GM21723 (cell line): ENCODE measurements at regions not wholly inside any gene's neighbourhood (a gene's known extent, or its start where the extent isn't known, plus 50 kb on each side); places are given as distances from the start of the nearest gene placed in this dataset.
A peak's percentile ranks its signal among the peaks of the same experiment; 100 is the strongest.
"Not testable (repeated sequence)": the region's sequence is repeated elsewhere in the genome, so short reads cannot be mapped to it uniquely, and the experiment has no call there.

ENCODE experiments used
- ATAC-seq: cut with Tn5 transposase; IDR thresholded peaks from one replicate; pipeline ENCODE4 v1.9.1; 2021; ENCODE audit warnings: mild to moderate bottlenecking, moderate library complexity; ENCODE audit not compliant: unreplicated experiment

DNA sequence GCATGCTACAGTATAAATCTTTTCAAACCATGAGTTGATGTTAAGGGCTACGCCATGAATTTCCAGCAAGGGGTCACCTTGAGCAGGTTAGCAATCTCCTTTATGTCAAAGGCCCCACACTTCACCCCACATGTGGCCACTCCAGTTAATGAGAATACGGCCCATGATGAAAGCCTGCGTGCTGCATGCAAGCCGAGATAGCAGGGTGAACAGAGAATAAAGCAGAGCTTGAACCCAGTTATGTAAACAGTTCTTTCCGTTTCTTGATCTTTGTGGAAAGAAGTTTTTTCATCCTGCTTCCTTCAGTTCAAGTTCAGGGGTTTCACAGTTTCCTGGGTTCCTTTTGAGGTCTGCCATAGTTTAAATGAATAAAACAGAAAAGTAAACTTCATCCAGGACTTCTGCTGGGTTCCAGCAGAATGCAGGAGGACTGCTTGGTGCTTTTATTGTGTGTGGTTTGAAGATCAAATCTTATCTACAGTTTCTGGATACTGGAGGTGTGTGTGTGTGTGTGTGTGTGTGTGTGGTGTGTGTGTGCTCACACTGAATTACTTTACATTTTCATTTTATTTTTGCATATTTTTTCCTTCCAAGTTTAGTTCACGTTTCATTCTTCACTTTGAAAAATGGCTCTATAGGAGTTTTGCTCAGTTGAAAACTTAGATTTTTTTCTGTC, 87.1 kb downstream of the HMHB1 start:
- ATAC-seq, result no peak

DNA sequence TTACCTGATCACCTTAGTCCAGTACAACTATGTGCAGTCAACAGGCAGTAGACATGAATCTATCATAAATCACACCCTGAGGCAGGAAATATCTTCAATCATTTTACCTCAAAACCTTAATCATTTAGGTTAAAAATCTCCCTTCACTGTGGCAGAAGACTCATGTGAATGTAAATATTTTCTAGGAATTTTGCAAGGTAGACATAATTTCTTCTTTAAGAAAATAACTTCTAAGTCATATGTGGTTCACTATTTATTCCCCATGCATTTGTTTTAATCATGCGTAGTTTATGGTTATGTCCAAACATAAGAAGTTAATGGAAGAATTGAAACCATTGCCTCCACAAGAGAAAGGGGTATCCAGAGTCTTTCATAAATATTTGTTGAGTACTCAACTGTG, 97.0 kb downstream of the HMHB1 start:
- no peak for ATAC-seq

DNA sequence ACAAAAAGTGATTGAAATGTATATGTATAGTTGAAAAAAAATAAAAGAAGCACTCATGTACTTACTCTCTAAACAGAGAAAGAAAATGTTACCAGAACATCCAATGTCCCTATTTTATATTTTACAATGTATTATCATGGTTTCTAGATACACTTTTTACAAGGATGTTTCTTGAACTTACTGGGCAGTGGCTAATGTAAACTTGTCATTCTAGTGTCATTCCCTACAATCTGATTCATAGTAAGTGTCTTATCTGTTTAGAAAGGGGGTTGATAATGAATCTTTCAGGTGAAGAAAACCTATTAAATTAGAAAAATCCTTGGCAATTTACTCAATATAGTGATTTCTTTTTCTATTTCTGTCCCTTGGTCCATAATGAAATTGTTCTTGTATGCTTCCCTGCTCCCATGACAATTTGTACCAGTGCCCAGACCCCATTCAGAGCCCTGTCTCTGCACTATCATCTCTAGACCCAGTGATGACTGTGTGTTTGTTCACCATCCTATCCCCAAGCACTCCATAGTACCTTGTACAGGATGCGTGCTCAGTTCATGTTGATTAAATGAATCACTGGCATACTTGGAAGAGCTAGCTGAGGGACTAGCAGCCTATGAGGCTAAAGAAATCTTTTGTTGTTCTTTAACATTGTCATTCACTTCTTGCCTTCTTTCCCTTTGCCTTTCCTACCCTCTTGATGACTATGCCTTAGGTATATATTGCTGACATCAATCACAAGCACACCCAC, 101.2 kb downstream of the HMHB1 start:
- ATAC-seq, result no peak

DNA sequence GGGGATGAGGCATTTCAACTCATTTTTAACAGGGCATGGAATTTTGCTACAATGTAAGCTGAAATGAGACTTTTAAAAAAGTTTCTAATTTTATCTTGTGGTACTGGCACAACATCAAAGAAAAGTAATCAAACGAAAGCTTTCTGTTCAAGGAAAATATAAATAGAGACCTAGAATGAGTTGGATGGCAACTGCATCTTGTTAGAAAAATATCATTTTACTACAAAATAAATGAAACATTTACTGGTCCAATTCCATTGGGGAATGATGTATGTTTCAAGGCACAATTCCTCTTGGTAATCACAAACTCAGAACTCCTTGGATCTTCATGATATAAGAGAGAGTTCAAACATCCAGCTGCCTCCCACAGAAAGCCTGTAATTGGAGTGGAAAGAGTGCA, 102.8 kb downstream of the HMHB1 start:
- ATAC-seq, result no peak

DNA sequence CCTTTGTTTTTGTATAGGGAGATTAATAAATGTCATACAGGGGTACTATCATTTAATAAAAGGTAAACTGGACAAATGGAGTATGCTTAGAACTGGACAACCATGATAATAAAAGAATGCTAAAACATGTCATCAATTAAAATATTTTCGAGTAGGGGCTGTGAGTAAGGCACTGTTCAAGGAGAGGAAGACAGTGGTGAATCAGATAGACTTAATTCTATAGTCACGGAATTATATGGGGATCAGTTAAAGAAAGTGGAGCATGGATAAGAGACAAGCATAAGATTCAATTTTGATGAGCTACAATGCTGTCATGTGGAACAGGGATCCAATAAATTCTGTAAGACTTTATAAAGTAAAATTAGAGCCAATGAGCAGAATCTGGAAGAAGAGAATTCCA, 104.5 kb downstream of the HMHB1 start:
- no peak for ATAC-seq

DNA sequence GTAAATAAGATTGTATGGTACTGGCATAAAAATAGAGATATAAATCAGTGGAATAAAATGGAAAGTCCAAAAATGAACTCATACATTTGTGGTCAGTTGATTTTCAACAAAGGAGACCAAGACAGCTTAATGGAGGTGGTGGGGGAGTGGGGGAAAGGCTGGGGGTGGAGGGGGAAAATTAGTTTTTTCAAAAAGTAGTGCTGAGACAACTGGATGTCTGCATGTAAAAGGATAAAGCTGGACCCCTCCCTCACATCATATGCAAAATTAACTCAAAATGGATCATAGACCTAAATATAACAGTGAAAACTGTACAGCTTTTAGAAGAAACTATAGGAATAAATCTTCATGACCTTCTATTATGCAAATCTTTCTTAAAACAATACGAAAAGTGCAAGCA, 107.0 kb downstream of the HMHB1 start:
- ATAC-seq, result no peak

DNA sequence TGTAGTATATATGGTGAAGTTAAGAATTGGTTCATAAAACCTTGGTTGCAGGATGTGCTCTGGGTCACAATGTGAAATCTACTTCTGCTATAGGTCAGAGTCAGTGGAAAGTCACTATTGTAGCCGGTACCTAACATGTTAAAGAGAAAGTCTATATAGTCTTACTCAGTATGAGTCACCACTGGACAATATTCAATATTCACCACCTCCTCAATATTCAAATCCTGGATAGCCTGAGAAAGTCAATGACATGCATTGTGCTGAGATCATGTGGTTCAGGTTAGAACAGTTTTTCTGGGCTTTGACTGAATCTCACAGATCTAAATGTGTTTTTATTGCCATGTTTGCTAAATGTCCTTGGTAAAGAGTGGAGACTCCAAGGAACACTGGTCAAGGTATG, 108.8 kb downstream of the HMHB1 start:
- ATAC-seq, result no peak

DNA sequence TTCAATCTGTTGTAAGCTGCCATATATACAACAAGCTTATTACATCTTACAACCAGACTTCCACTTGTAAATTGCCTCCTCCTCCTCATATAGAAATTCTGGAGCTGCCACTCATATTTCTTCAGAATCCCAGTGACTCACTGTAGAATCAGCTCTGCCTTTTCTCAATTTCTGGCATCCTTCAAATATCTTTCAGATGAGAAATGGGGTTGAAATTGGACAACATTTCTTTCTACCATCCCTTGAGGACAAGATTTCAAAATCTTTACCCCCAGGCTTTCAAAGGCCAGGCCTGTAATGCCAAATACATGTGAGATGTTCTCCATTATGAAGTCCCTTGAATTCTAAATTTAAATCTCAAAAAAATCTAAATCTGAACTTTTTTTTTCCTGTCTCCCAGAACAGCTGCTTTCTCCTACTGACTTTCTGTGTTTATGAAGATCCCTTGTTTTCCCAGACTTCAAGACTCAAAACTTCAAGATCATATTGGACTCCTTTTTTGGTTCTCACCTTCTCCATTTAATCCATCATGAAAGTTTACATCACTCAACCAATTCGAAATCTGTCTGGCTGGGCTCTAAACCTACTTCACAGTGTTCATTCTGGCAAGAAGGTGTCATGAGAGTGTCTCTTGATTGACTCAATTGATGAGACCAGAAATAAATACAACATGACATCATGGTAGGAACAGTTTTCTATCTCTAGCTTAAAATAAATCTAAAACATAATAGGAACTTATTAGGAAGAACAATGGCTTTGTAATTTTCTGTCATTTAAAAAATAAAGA, 109.8 kb downstream of the HMHB1 start:
- ATAC-seq, result no peak

DNA sequence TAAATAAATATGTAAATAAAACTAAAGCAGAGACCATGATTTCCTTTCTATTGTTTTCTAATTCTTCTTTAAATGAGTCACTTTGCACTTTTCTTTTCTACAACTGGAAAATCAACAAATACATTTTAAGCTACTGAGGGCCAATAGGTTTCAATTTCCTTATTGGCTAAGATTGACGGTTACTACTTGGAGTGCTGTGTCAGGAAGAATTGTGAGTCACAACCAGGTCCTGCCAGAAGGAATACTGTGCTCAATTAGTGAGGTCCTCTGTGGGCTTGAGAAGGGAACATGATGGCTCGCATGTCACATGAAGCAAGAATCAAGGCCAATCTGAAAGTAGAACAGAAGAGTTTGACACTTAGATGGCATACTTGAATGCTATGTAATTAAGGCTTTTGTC, 110.8 kb downstream of the HMHB1 start:
- no peak for ATAC-seq

DNA sequence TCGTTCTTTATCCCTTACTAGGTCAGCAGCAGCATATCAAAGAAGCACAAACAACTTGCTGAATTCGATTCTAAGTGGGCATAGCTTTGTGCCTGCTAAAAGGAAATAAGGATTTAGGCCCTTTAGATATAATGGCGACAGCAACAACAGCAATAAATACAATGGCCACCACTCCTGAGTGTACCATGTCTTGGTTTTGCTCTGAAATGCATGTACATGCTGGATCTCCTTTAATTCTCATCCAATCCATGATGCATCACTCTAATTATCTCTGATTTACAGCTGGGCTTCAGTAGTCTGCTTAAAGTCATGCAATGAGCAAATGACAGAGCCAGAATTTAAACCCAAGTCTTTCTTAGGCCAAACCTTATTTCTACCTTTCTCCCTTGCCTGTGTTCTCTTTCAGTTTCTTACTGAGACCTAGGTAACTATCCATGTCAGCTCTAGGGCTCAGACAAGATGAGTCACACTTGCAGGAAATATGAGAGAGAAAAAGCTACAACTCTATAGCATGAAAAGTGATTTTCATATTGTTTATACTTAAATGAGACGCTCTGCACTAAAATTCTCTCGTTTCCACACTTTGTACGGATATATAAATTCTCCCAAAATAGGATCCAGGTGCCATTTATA, 111.8 kb downstream of the HMHB1 start:
- ATAC-seq, result peak; percentile 70

DNA sequence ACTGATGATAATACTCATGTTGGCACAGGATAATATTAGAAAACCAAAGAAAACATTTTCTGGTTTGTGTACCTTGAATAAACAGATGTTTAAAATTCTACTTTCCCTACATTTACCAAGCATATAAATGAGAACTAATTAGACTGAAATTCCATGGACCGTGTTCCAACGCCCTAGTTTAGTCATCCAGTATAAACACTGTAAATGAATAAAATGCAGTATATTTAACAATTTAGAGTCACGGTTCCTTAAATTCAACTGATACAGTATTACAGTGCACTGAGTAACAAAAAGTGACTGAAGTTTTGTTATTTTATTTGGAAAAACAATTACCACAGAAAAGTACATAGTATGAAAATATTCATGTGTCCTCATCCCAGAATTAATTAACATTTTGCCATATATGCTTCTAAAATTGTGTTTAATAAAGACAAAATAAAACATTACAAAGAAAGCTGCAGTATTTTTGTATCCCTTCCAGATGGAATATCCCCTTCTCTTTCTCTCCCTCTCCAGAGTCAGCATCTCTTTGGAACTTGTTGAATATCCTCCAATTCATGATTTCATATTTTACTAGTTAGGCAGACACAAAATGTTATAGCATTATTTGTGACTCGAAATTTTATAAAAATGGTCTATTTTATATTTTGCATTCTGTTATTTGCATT, 112.5 kb downstream of the HMHB1 start:
- ATAC-seq, result no peak

DNA sequence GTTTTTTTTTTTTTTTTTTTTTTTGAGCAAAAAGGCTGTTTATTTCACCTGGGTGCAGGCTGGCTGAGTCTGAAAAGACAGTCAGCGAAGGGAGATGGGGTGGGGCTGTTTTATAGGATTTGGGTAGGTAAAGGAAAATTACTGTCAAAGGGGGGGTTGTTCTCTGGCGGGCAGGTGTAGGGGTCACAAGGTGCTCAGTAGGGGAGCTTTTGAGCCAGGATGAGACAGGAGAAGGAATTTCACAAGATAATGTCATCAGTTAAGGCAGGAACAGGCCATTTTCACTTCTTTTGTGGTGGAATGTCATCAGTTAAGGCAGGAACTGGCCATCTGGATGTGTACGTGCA, 113.0 kb downstream of the HMHB1 start:
- not testable (repeated sequence) for ATAC-seq

DNA sequence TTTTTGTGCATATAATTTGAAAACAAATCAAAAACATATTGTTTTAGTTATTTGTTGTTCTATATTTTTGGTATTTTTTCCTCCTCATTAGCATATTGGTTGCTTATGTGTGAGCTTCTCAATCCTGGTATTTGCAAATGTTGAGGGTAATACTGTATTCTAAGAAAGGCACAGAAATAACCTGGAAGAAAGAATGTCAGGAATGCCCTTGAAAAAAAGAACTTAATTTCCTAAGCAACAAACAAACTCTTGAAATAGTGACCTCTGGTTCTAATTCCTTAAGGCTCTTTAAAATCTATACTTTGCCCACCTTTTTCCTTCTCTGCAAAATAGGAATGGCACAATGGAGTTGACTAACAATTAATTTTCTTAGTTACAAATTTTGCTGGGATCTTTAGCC, 117.5 kb downstream of the HMHB1 start:
- ATAC-seq, result no peak

DNA sequence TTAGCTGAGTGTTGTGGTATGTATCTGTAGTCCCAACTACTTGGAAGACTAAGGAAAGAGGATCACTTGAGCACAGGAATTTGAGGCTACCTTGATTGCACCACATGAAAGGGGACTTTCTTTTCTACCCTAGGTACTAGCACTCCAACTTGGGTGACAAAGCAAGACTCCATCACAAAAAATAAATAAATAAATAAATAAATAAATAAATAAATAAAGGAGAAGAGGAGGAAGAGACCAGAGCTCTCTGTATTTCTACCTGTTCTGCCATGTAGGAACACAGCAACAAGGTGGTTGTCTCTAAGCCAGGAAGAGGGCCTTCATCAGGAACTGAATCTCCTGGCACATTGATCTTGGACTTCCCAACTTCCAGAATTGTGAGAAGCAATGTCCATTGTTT, 118.6 kb downstream of the HMHB1 start:
- ATAC-seq, result no peak

DNA sequence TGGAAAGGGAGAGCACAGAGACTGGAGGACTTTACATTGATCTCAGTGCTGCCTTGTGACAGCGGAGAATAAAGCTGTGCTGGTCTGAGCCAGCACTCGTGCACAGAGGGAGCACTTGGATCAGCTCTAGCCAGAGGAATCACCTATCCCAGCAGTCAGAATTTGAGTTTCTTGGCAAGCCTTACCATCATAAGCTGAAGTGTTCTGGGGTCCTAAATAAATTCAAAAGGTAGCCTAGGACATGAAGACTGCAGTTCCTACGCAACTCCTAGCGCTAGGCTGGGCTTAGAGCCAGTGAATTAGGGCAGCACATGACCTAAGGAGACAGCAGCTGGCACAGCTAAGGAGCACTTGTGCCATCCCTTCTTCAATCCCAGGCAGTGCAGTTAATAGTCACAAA, 119.5 kb downstream of the HMHB1 start:
- ATAC-seq, result no peak

DNA sequence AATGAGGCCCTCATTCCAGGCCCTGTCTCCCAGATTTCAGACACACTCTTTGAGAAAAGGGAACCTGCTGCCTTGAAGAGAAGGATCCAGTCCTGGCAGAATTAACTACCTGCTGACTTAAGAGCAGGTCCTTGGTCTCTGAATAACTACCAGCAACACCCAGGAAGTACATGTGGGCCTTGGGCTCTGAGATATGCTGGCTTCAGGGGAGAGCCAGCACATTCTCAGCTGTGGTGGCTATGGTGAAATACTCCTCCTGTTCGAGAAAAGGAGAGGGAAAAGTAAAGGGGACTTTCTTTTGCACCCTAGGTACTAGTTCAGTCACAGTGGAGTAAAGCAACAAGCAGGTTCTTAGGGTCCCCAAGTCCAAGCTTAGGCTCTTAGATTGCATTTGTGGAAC, 120.0 kb downstream of the HMHB1 start:
- no peak for ATAC-seq

DNA sequence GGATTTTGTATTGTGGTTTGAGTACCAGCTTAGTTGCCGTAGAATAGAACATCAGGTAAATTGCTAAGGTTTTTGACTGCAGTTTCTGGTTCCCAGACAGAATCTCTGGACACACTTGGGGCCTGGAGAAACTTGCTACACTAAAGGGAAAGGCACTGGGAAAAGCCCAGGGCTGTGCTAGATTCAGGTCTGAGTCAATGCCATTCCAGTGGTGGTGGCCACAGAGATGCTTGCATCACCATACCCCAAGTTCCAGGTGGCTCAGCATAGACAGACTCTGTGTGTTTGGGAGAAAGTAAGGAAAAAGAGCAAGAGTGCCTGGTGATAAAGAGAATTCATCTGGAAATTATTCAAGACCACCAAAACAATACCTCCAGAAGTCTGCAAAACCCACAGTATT, 120.6 kb downstream of the HMHB1 start:
- no peak for ATAC-seq

DNA sequence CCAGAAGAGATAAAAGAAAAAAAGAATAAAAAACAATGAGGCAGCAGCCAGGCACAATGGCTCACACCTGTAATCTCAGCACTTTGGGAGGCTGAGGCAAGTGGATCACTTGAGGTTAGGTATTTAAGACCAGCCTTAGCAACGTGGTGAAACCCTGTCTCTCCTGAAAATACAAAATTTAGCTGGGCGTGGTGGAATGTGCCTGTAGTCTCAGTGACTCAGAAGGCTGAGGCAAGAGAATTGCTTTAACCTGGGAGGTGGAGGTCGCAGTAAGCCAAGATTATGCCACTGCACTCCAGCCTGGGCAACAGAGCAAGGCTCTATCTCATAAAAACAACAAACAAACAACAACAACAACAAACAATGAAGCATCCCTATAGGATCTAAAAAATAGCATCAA, 121.5 kb downstream of the HMHB1 start:
- ATAC-seq, result no peak

DNA sequence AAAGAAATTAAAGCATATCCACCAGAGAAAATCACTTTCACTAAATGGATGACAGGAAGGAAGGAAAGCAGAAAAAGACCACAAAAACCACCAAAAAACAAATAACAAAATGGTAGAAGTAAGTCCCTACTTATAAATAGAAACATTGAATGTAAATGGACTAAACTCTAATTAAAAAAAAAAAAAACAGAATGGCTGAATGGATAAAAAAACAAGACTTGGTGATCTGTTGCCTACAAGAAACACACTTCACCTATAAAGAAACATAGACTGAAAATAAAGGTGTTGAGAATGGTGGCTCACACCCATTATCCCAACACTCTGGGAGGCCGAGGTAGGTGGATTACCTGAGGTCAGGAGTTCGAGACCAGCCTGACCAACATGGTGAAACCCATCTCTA, 122.9 kb downstream of the HMHB1 start:
- ATAC-seq, result no peak

DNA sequence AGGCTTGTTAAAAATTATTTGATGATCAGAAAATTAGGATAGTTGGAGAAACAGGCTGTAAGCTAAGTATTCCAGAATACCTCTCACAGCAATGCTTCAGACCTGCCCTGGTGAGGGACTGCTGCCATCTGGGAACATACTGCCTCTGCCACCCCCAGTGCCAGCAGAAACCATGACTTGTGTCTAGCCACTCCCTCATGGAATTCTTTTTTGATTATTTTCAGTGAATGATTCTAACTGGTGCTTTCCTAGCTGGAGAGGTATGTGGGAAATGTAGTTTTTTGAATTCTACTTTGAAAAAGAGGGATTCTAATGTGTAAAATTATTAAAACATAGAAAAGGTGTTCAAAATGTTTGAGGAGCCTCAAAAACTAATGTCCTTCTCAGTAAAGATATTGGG, 126.3 kb downstream of the HMHB1 start:
- no peak for ATAC-seq

DNA sequence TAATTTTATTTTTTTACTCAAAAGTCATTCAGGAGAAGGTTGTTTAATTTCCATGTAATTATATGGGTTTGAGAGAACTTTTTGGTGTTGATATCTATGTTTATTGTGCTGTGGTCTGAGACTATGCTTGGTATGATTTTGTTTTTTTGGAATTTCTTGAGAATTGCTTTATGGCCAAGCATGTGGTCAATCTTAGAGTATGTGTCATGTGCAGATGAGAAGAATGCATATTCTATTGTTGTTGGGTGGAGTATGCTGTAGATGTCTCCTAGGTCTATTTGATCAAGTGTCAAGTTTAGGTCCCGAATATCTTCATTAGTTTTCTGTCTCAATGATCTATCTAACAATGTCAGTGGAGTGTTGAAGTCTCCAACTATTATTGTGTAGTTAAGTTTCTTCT, 134.9 kb downstream of the HMHB1 start:
- no peak for ATAC-seq
